ENCODE measurements at regions not wholly inside any gene's neighbourhood (a gene's known extent, or its start where the extent isn't known, plus 50 kb on each side); places are given as distances from the start of the nearest gene placed in this dataset.

DNA sequence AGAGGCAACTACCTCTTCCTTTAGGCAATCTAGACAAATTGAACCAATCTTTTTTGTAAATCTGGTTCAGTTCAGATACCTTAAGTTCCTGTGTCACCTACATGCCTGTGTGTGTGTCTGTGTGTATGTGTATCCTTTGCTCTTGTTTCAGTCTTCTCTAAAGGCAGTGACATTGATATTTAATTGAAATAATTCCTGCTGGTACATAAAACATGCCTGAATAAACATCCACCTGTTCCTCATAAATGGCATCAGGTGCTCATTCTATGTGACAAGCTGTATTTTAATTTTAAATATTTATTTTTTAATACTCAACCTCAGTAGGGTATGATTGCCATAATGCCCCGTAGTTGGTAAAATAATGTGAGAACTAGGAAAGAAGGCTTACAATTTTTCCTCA, 1606.4 kb upstream of the PRR20A start (continued):
- TF ChIP-seq RAD21 (IDR thresholded peaks at IDR 0.05 in 1 of 2, conservative IDR thresholded peaks at IDR 0.05 in 1 of 2; ENCODE audit: low read depth in 2 of 2, low read length in 2 of 2) (no peak), SIRT6 (IDR thresholded peaks at IDR 0.05; ENCODE audit: low read length) (no peak)

Measured in H1 (cell line).